8988T (cell line): ENCODE measurements at regions not wholly inside any gene's neighbourhood (a gene's known extent, or its start where the extent isn't known, plus 50 kb on each side); places are given as distances from the start of the nearest gene placed in this dataset.
"Not testable (repeated sequence)": the region's sequence is repeated elsewhere in the genome, so short reads cannot be mapped to it uniquely, and the experiment has no call there.

Source experiments
- DNase-seq: peaks from one replicate; pipeline ENCODE4 v3.0.0; 2011

DNA sequence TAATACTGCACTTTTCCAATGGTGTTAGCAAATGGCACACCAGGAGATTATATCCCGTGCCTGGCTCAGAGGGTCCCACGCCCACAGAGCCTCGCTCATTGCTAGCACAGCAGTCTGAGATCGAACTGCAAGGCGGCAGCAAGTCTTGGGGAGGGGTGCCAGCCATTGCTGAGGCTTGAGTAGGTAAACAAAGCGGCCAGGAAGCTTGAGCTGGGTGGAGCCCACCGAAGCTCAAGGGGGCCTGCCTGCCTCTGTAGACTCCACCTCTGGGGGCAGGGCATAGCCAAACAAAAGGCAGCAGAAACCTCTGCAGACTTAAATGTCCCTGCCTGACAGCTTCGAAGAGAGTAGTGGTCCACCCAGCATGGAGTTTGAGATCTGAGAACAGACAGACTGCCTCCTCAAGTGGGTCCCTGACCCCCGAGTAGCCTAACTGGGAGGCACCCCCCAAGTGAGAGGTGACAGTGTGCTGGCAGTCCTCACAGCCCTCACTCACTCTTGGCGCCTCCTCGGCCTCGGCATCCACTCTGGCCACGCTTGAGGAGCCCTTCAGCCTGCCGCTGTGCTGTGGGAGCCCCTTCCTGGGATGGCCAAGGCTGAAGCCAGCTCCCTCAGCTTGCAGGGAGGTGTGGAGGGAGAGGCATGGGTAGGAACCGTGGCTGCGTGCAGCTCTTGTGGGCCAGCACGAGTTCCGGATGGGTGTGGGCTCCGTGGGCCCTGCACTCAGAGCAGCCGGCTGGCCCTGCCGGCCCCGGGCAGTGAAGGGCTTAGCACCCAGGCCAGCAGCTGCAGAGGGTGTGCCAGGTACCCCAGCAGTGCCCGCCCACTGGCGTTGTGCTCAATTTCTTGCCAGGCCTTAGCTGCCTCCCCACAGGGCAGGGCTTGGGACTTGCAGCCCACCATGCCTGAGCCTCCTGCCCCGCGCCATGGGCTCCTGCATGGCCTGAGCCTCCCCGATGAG, 188.0 kb downstream of the MMUT start:
- not testable (repeated sequence) for DNase-seq

DNA sequence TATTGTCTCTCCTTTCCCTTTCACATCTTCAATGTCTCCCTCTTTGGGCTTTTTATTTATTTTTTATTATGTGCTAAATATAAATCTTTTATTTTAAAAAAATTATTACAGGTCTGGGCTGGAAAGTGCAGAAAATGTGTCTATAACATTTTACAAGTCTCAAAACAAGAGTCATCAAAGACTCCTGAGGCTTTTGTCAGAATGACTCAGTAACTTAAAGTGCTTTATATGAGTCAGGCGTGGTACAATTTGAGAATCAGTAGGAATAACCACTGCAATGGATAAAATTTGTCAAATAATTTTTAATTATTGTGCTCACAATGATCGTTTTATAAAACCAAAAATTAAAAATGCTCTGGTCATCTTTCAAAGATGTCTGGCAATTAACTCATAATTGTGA, 193.9 kb downstream of the MMUT start:
- DNase-seq = no peak

DNA sequence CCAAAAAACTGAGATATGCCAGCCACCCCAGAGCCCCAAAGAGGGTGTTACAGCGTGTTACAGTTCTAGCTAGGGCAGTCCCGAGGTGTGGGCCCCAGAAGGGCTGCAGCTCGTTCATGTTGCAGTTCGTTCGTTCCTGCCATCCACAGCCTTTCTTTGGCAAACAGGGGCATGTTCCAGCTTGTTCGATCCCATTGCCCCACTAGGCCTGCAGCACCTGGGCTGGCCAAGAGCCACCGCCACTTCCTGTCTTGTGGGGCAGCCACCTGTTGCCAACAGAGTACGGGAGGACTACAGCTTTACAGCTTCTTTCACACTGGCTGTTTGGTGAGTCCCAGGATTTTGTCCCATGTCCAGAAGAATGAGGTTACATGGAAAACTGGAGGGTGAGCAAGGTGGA, 198.1 kb downstream of the MMUT start:
- no peak for DNase-seq

DNA sequence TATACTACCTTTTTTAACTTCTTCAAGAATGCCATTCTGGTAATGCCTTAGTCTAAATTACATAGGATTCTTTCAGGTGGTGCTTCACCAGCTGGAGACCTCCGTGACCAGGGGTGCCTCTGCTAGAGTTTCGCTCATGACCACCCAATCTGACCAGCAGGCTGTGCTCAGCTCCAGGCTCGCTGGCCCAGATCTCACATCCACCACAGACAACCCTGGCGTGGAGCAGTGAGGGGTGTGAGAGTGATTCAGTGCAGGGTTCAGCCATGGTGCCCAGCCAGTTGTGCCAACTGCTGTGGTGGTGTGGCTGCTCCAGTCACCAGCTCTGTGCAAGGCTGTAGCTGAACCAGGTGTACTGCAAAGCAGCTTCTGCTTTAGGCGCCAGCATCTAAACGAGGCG, 198.6 kb downstream of the MMUT start:
- DNase-seq = no peak

DNA sequence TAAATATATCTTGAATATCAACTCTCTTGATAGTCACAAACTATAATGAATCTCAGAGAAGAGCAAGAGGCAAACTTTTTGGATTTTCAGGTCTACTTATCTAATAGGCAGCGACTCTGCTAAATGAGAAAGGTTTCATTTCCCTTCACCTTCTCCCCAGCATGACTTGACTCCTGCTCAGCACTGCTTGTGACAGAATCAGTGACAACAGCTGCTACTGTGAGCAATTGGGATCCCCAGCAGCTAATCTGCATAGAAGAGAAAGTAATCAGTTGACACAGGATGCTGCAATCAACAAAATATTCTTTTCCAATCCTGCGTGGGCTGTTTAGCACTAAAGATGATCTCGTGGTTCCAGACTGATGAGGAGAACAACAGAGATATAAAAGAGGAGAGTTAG, 205.5 kb downstream of the MMUT start:
- DNase-seq = no peak

DNA sequence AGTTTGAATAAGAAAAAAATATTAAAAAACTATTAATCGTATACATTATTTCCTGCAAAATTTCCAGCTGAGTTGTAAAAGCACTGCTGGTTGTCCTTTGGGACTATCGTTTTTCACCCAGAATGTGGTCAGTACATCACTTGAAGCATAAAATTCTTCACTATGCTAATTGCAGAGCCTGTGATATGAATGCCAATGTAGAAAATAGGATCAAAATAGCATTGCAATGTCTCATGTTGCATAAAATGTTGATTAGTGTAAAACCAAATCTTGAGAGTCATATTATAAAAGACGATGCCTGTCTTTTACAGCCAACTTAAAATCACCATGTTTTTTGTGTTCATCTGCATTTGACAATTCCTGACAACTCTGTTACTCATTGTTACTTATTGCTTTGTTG, 207.7 kb downstream of the MMUT start:
- DNase-seq = no peak

DNA sequence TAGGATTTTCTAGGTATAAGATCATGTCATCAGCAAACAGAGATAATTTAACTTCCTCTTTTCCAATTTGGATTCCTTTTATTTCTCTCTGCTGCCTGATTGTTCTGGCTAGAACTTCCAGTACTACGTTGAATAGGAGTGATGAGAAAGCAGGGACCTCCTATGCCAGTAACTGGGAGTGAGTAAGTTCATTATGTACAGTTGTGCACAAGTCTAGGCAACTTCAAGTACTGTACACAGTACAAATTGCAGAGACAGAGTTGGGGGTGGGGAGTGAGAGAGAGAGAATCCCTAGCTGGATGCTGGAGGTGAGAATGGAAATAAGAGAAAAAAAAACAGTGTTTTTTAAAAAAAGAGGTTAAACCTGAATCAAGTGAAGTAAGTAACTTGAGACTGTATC, 210.2 kb downstream of the MMUT start:
- DNase-seq = no peak

DNA sequence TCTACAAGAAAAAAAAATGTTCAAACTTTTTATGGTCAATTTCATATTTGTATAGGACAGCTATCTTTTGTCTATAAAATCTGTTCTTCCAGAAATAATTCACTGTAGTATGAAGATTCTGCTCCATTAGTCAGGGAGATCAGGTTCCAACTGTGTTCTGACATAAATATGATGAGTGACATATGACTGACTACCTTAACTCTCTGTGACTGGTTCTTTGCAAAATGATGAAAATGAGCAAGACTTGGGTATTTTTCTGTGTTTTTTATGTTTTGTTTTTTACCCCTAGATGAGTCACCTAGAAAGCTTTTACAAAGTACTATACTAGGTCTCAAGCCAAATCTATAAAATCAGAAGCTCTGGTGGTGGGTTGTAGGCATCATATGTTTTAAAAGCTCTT, 229.6 kb downstream of the MMUT start:
- DNase-seq = no peak

DNA sequence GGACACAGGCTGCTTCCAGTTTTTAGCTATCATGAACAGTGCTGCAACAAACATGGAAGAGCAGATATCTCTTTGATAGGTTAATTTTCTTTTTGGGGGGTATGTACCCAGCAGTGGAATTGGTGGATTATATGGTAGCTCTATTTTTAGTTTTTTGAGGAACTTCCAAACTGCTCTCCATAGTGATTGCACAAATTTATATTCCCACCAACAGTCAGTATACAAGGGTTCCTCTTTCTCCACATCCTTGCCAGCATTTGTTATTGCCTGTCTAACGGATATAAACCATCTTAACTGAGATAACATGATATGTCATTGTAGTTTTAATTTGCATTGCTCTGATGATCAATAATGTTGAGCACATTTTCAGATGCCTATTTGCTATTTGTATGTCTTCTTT, 237.6 kb downstream of the MMUT start:
- no peak for DNase-seq

DNA sequence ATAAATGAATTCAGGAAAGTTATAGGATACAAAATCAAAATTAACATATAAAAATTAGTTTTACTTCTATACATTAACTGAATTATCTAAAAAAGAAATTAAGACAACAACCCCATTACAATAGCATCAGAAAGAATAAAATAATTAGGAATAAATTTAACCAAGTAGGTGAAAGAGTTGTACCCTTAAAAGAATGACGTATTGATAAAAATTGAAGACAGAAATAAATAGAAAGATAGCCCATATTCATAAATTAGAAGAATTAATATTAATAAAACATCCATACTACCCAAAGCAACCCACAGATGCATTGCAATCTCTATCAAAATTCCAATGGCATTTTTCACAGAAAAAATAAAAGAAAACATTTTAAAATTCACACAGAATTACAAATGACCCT, 242.8 kb downstream of the MMUT start:
- no peak for DNase-seq

DNA sequence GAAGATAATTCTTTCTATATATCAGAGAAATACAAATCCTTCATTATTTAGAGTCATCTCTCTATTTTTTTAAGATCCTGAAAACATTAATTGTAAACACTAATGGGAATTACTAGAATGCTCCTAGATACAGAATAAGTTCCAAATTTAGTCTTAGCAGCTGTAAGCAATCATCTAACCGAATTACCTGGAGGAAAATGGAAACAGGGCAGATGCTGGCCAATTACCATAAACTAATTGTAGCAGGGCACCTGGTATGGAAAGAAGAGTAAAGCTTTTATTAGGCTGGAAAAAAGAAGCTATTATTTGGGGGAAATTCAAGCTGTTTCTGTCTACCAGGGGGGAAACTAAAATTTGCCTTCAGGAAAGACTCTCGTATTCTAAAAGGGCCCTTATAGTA, 257.5 kb downstream of the MMUT start:
- DNase-seq = no peak

DNA sequence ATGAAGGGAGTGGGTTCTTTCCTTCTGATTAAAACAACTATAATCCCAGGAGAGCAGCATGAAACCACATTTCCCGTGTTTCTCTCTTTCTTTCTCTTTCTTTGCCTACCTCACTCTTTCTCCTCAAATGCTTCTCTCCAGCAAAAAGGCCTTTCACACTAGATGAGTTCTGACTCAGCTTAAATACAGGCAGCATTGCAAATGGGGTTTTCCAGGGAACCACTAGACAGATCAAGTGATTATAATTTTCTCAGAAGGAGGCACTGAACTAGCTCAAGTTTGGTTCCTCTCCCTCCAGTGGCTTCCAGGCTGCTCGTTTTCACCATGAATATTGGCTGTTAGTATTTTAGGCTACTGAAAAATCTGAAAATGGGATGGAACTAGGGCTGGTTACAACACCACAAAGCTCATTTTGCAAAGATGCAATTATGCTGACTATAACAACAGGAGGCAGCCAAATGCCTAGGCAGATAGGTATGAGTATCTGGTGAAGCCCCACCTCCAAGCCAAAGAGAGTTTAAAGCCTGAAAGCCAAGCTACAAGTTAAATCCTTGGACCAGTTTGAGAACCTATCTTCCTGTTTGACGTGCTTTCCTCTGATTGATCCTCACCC, 260.0 kb downstream of the MMUT start:
- no peak for DNase-seq

DNA sequence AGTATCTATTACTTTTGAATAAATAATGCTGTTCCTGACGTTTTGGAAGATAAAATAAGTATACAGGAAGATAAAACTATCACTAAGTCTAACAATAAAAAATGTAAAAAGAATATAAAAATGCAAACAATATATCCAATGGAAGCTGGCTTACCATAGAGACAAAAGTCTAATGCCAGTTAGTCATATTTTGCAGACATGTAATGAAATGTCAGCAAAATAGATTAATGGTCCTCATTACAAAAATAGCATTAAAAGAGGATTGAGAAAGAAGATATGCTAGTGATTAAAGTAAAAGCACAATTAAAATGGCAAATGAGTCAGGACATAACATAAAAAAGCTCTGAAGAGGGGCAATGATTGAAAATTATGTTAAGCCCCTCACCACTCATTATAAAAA, 265.0 kb downstream of the MMUT start:
- DNase-seq = no peak

DNA sequence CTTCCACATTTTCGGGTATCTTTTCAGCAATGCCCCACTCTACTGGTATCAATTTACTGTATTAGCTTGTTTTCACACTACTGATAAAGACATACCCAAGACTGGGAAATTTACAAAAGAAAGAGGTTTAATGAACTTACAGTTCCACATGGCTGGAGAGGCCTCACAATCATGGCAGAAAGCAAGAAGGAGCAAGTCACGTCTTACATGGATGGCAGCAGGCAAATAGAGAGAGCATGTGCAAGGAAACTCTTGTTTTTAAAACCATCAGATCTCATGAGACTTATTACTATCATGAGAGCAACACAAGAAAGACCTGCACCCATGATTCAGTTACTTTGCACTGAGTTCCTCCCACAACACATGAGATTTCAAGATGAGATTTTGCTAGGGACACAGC, 300.7 kb downstream of the MMUT start:
- not testable (repeated sequence) for DNase-seq

DNA sequence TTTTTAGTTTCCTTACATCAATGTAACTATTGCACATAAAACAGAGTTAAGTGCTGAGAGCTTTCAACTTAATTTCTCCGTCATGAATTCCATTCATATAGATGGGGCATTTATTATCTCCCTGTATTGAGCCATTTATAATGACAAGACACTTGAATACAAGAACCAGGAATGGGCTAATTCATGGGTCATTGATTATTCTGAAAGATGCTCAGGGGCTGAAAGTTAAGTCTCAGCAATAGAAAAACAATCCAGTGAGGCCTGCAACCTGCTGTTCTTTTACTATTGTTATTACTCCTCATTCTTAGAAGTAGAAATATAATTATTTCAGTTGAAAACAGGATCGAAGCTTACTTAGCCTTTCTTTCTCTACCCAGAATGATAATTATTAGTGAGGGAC, 307.7 kb downstream of the MMUT start:
- no peak for DNase-seq

DNA sequence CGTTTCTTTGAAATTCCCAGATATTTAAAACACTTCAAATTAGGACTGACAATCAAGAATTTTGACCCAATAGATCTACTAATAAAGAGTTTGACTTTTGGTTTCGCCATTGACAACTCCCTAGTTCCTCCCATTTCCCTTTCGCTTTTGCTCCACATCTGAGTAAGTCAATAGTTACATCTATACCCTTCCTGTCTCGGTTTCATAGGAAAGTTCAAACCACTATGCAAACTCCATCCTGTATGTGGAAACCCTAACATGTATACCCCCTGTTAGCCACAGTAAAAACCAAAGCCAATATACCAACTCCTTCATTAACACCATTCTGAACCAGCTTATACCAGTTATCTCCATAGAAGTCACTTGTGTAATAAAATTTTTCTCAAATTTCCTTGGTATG, 311.1 kb downstream of the MMUT start:
- no peak for DNase-seq

DNA sequence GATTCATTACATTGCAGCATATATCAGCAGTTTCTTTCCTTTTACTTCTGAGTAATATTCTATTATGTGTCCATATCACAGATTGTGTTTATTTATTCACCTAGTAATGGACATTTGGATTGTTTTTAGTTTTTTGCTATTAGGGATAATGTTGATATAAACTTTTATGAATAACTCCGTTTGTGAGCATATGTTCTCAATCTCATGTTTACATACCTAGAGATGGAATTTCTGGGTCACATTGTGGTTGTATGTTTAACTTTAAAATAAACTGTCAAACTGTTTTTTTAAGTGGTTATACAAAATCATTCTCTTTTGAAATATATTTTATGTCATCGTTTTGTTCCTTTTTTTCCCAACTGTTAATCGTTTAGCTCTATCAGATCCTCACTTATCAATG, 311.6 kb downstream of the MMUT start:
- DNase-seq = no peak

DNA sequence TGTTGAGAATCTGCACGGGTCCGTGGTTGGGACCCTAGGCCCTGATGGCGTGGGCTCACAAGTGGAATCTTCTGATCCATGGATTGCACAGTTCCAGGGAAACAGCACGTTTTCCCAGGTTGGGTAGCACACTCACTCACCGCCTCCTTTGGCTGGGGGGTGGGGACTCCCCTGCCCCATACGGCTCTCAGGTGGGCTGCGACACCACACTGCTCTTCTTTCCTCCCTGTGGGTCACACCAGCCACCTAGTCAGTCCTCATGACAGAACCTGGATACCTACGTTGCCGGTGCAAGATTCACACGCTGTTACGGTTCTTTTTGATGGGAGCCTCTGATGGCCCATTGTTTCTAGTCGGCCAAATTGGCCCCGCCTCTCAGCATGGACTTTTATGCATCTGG, 312.0 kb downstream of the MMUT start:
- DNase-seq = no peak

DNA sequence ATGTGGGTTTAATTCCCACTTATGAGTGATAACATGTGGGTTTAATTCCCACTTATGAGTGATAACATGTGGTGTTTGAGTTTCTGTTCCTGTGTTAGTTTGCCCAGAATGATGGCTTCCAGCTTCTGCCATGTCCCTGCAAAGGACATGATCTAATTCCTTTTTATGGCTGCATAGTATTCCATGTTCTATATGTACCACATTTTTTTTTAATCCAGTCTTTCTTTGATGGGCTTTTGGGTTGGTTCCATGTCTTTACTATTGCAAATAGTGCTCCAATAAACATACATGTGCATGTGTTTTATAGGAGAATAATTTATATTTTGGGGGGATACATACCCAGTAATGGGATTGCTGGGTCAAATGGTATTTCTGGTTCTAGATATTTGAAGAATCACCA, 317.8 kb downstream of the MMUT start:
- DNase-seq = no peak

DNA sequence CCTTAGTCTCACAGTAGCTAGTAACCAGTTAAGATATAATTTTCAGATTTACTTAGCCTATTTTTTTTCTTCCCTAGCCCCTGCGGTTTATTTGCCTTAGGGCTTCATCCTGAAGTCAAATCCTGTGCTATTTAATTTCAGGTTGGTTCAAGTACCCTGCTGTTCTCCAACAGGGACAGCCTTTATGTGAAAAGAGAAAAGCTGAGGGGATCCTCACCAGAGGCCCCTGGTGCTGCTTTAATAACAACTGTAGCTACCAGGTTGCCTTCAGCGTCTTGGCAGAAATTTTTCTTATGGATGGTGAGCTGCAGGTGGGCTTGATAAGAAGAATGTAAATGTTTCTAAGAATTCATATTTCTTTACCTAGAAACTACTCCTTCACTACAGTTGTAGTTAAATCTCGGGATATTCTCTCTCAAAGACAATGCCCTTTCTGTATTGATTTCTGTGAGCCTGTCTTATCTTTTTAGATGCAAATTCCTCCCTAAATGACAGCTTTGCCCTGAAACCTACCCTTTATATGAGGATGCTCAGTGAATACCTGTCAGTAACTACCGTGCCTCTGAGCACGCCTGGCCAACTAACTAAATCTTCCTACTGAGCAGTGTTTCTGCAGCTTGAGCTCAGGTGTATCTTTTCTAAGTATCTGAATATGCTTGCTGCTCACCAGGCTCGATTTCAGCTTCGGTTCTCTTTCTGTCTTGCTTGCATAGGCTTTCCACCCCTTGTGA, 320.5 kb downstream of the MMUT start:
- no peak for DNase-seq

DNA sequence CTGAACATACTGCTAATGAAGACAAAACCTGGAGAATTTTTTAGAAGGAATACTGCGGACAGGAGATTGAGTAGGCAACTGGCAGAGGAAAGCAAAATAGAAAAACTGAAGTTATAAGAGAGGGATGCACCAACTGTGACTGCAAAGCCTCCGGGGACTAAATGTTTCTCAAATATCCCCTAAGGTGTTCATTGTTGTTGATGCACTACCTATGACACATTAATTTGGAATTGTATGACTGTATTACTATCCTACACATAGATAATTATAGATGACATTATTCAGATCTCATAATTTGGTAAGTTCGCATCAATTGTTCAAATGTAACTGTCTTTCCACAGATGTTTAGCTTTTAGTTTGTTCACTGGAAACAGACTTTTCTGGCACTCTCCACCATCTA, 341.1 kb downstream of the MMUT start:
- no peak for DNase-seq

DNA sequence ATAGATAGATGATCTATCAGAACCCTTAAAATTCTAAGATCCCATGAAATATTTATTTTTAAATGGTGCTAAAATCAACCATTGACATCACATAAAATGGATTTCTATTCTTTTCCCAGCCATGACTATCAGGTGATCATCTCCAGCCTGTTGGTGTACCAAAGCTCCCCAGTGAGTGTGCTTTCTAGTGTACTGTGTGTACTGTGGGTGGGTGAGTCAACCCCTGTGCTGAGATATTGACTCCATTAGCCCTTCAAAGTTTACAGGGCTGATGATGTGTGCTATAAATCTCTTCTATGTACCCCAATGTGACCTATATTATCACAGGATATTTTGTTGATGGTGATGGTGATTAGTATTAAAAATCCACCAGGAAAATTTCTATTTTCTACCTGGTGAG, 344.6 kb downstream of the MMUT start:
- no peak for DNase-seq

DNA sequence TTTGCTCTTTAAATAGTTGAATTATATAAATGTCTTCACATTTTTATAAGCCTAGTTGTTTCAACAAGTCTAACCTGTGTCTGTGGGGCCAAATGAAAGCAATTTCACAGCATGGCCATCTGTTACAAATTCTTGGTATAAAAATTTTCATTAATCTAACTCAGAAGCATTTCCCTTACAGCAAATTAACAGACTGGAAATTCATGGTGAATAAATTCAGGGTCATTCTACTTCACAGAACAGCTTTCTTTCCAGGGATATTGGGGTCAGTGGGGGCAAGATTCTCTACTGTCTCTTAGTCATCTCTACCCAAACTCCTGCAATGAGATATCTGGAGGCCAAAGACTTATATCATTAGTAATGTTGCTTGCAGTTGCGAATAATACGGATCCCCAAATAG, 352.1 kb downstream of the MMUT start:
- DNase-seq = no peak

DNA sequence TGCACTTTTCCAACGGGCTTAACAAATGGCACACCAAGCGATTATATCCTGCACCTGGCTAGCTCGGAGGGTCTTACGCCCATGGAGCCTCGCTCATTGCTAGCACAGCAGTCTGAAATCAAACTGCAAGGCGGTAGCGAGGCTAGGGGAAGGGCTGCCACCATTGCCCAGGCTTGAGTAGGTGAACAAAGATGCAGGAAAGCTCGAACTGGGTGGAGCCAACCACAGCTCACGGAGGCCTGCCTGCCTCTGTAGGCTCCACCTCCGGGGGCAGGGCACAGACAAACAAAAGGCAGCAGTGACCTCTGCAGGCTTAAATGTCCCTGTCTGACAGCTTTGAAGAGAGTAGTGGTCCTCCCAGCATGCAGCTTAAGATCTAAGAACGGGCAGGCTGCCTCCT, 365.4 kb downstream of the MMUT start:
- DNase-seq = not testable (repeated sequence)
